SK-N-SH (cell line): ENCODE measurements at regions not wholly inside any gene's neighbourhood (a gene's known extent, or its start where the extent isn't known, plus 50 kb on each side); places are given as distances from the start of the nearest gene placed in this dataset.

Source experiments
- CTCF ChIA-PET: fragments of 300-600, 350-600 bp; formaldehyde crosslinking; extraction: SDS; loops from one replicate; lab custom pipeline; 2021; lab: Yijun Ruan, JAX
- POLR2A ChIA-PET: fragments of 350-600 bp; sonication (Branson Sonifier 250); formaldehyde crosslinking; extraction: SDS; loops from one replicate; lab custom pipeline; 2020; ENCODE audit warnings: antibody characterized with exemption, inconsistent platforms; lab: Yijun Ruan, JAX
- DNase-seq: peaks from one replicate; pipeline ENCODE4 v3.0.0; 2012
- H2AFZ ChIP-seq: fragments of 200-600 bp; sonication (generic); 2 replicates; pipeline ENCODE4 v1.8.1; 2016; ENCODE audit warnings: antibody characterized with exemption, mild to moderate bottlenecking, low read depth
- H3F3A ChIP-seq: fragments of 200-600 bp; sonication (generic); replicated peaks from 2 replicates; pipeline ENCODE3; 2016; ENCODE audit warnings: antibody characterized with exemption, mild to moderate bottlenecking; ENCODE audit not compliant: insufficient read depth
- H3K27ac ChIP-seq, 2 experiments: fragments of 200-500 bp in 1 of 2; fragments of 200-600 bp in 1 of 2; sonication (Bioruptor generic) in 1 of 2; sonication (generic), shearing (Covaris generic) in 1 of 2; 2 replicates each; pipeline versions ENCODE4 v1.5.1 to v1.6.1; 2014 to 2016; ENCODE audit warnings: low read depth in 2 of 2, inconsistent platforms in 1 of 2, low read length in 1 of 2, mild to moderate bottlenecking in 1 of 2, mixed read lengths in 1 of 2
- H3K27me3 ChIP-seq: fragments of 200-600 bp; sonication (generic), shearing (Covaris generic); 2 replicates; pipeline ENCODE4 v1.6.1; 2016; ENCODE audit warnings: mixed run types; ENCODE audit not compliant: insufficient read depth
- H3K36me3 ChIP-seq, 2 experiments: fragments of 200-500 bp in 1 of 2; fragments of 200-600 bp in 1 of 2; sonication (Bioruptor generic) in 1 of 2; sonication (generic) in 1 of 2; replicated peaks in 1 of 2; 2 replicates each; pipeline versions ENCODE3 to v1.5.1; 2014 to 2016; ENCODE audit warnings: low read length in 1 of 2, mild to moderate bottlenecking in 1 of 2; ENCODE audit not compliant: insufficient read depth in 2 of 2, control insufficient read depth in 1 of 2
- H3K4me1 ChIP-seq, 2 experiments: fragments of 200-500 bp in 1 of 2; fragments of 200-600 bp in 1 of 2; sonication (Bioruptor generic) in 1 of 2; sonication (generic), shearing (Covaris generic) in 1 of 2; 2 replicates each; pipeline versions ENCODE4 v1.5.1 to v1.6.1; 2014 to 2016; ENCODE audit warnings: low read depth in 1 of 2, low read length in 1 of 2, mixed run types in 1 of 2; ENCODE audit not compliant: insufficient read depth in 2 of 2, control insufficient read depth in 1 of 2
- H3K4me2 ChIP-seq: fragments of 200-600 bp; sonication (generic), shearing (Covaris generic); 2 replicates; pipeline ENCODE4 v1.6.1; 2017; ENCODE audit warnings: mixed run types
- H3K4me3 ChIP-seq, 2 experiments: fragments of 200-500 bp in 1 of 2; fragments of 200-600 bp in 1 of 2; sonication (Bioruptor generic) in 1 of 2; sonication (generic), shearing (Covaris generic) in 1 of 2; 2 replicates each; pipeline versions ENCODE4 v1.5.1 to v1.8.1; 2014 to 2016; ENCODE audit warnings: low read depth in 2 of 2, inconsistent platforms in 1 of 2, low read length in 1 of 2, mild to moderate bottlenecking in 1 of 2, mixed read lengths in 1 of 2, moderate library complexity in 1 of 2
- H3K79me2 ChIP-seq: fragments of 200-600 bp; sonication (generic); 2 replicates; pipeline ENCODE4 v1.8.1; 2017; ENCODE audit warnings: mild to moderate bottlenecking; ENCODE audit not compliant: insufficient read depth
- H3K9ac ChIP-seq: fragments of 200-600 bp; sonication (generic); 2 replicates; pipeline ENCODE4 v1.6.1; 2017; ENCODE audit warnings: mixed run types
- H3K9me2 ChIP-seq: fragments of 200-600 bp; sonication (generic); 2 replicates; pipeline ENCODE4 v1.6.1; 2017; ENCODE audit warnings: mixed run types
- H3K9me3 ChIP-seq: fragments of 200-600 bp; sonication (generic); 2 replicates; pipeline ENCODE4 v1.6.1; 2017; ENCODE audit warnings: mixed run types, mild to moderate bottlenecking, moderate library complexity
- H4K20me1 ChIP-seq: fragments of 200-600 bp; sonication (generic); 2 replicates; pipeline ENCODE4 v1.6.1; 2017; ENCODE audit warnings: mild to moderate bottlenecking, mixed run types; ENCODE audit not compliant: insufficient read depth
- CHD2 ChIP-seq: fragments of 150-350 bp; IDR thresholded peaks from 2 replicates; pipeline ENCODE4 v1.6.1; 2018; ENCODE audit warnings: low read length; ENCODE audit not compliant: partially characterized antibody
- ELF1 ChIP-seq: IDR thresholded peaks from 2 replicates; pipeline ENCODE4 v1.4.0; 2012
- EZH2phosphoT487 ChIP-seq: fragments of 200-600 bp; sonication (generic); IDR thresholded peaks from 2 replicates; pipeline ENCODE4 v1.6.1; 2017; ENCODE audit warnings: low read depth, mixed run types, mild to moderate bottlenecking, antibody characterized with exemption, moderate library complexity, borderline replicate concordance
- FOSL2 ChIP-seq: IDR thresholded peaks from 2 replicates; pipeline ENCODE4 v1.4.0; 2012; ENCODE audit warnings: low read depth, mild to moderate bottlenecking, moderate library complexity, borderline replicate concordance
- FOXM1 ChIP-seq: IDR thresholded peaks from 2 replicates; pipeline ENCODE4 v1.4.0; 2012; ENCODE audit warnings: low read depth, mild to moderate bottlenecking
- GABPA ChIP-seq: IDR thresholded peaks from 2 replicates; pipeline ENCODE4 v1.4.0; 2012; ENCODE audit warnings: low read depth, mild to moderate bottlenecking
- JUND ChIP-seq: IDR thresholded peaks from 2 replicates; pipeline ENCODE4 v1.4.0; 2012
- MAX ChIP-seq: IDR thresholded peaks from 2 replicates; pipeline ENCODE4 v1.4.0; 2012; ENCODE audit warnings: low read depth
- POLR2AphosphoS5 ChIP-seq: IDR thresholded peaks from 2 replicates; pipeline ENCODE4 v1.6.1; 2012; ENCODE audit warnings: low read depth, low read length
- RAD21 ChIP-seq: IDR thresholded peaks from 2 replicates; pipeline ENCODE4 v1.6.1; 2012; ENCODE audit warnings: mild to moderate bottlenecking, low read length
- RCOR1 ChIP-seq: fragments of 150-350 bp; IDR thresholded peaks from 2 replicates; pipeline ENCODE4 v1.6.1; 2017; ENCODE audit warnings: antibody characterized with exemption, low read length
- RFX5 ChIP-seq: IDR thresholded peaks from 2 replicates; pipeline ENCODE4 v1.6.1; 2012; ENCODE audit warnings: mild to moderate bottlenecking, improper control_type of control experiment, low read length
- RXRA ChIP-seq: IDR thresholded peaks from 2 replicates; pipeline ENCODE4 v1.4.0; 2012; ENCODE audit warnings: low read depth, mild to moderate bottlenecking, borderline replicate concordance
- SIN3A ChIP-seq: IDR thresholded peaks from 2 replicates; pipeline ENCODE4 v1.6.1; 2012; ENCODE audit warnings: low read depth, mild to moderate bottlenecking, low read length, moderate library complexity, borderline replicate concordance
- SMC3 ChIP-seq: IDR thresholded peaks from 2 replicates; pipeline ENCODE4 v1.6.1; 2012; ENCODE audit warnings: low read depth, low read length, improper control_type of control experiment
- TCF12 ChIP-seq: IDR thresholded peaks from 2 replicates; pipeline ENCODE4 v1.4.0; 2012
- TEAD4 ChIP-seq: IDR thresholded peaks from 2 replicates; pipeline ENCODE4 v1.4.0; 2012; ENCODE audit warnings: mild to moderate bottlenecking, borderline replicate concordance; ENCODE audit not compliant: insufficient read depth
- USF2 ChIP-seq: fragments of 150-350 bp; IDR thresholded peaks from 2 replicates; pipeline ENCODE4 v1.6.1; 2017; ENCODE audit warnings: antibody characterized with exemption, low read length, low read depth, borderline replicate concordance
- YY1 ChIP-seq: IDR thresholded peaks from 2 replicates; pipeline ENCODE4 v1.4.0; 2012; ENCODE audit warnings: low read depth, mild to moderate bottlenecking
- WGBS: methylation state at CpG from one replicate; pipeline ENCODE4 v1.1.6; 2017; ENCODE audit warnings: low lambda C conversion rate; 5-methylcytosine and 5-hydroxymethylcytosine counted together
- TF ChIP-seq, protein P1 (sequence below): IDR thresholded peaks from 2 replicates; pipeline ENCODE4; 2012

GRCh38 chr9:106218854-106219253 is 524.5 kb downstream of the TMEM38B start (continued):
- no peak for TF ChIP-seq USF2

DNA sequence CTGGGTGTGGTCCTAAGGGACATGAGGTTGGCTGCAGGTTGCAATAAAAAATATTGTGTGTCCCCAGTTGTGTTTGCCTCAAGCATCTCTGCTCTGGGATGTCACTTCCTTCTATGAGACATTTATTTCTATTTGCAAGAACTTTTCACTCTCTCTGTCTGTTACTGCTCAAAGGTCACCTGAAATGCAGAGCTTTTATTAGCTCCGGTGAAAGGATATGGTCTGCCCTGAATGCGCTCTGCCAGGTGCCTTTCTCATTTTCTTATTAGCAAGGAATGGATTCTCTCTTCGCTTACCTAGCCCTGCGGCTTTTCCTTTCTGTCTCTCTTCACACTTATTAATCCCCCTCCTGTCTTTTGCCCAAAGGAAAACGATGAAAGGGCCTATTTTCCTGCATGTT is 526.1 kb downstream of the TMEM38B start:
- no peaks in the 10 kb centered on the region for H4K20me1 ChIP-seq
- H3K4me2 ChIP-seq, result no peak overlapping the region
- TF ChIP-seq FOXM1, result no peak
- TF ChIP-seq SIN3A, result no peak
- no peak for TF ChIP-seq SMC3
- TF ChIP-seq RXRA, result no peak
- no peak for TF ChIP-seq ELF1
- TF ChIP-seq, protein P1, sequence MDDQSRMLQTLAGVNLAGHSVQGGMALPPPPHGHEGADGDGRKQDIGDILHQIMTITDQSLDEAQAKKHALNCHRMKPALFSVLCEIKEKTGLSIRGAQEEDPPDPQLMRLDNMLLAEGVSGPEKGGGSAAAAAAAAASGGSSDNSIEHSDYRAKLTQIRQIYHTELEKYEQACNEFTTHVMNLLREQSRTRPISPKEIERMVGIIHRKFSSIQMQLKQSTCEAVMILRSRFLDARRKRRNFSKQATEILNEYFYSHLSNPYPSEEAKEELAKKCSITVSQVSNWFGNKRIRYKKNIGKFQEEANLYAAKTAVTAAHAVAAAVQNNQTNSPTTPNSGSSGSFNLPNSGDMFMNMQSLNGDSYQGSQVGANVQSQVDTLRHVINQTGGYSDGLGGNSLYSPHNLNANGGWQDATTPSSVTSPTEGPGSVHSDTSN, result no peak
- no peak for TF ChIP-seq POLR2AphosphoS5
- no peak for TF ChIP-seq JUND
- no peak for TF ChIP-seq RAD21
- TF ChIP-seq RCOR1, result no peak
- TF ChIP-seq YY1, result no peak
- no peaks in the 10 kb centered on the region for H3K36me3 ChIP-seq
- WGBS, result 42% methylated on average over 5 of the region's 5 CpGs
- H3K9me2 ChIP-seq, result no peaks in the 10 kb centered on the region; the same call in 1 of the 2 replicates
- no peak overlapping the region for H2AFZ ChIP-seq
- H3K4me1 ChIP-seq, result no peaks in the 10 kb centered on the region
- H3F3A ChIP-seq, result no peaks in the 10 kb centered on the region
- no peaks in the 10 kb centered on the region for H3K79me2 ChIP-seq
- H3K9ac ChIP-seq, result no peak overlapping the region
- H3K27ac ChIP-seq, result no peak overlapping the region
- ChIA-PET POLR2A (no interaction called here), CTCF (no interaction called here)
- no peaks in the 10 kb centered on the region for H3K27me3 ChIP-seq
- H3K9me3 ChIP-seq, result no peaks in the 10 kb centered on the region
- no peak for DNase-seq
- H3K4me3 ChIP-seq, result no peak overlapping the region

- CTCF ChIA-PET, result interaction anchor here (1.0 to 1.2 kb wide), 2 partner anchors 12 to 56 kb away, joined by 4 to 5 read pairs; no protein-coding TSS in a partner anchor
- H3F3A ChIP-seq, result no peaks in the 10 kb centered on the region
- DNase-seq, result no peak
- no peaks in the 10 kb centered on the region for H3K27me3 ChIP-seq
- no peaks in the 10 kb centered on the region for H3K79me2 ChIP-seq
- no peaks in the 10 kb centered on the region for H3K4me1 ChIP-seq
- 17% methylated on average over 3 of the region's 3 CpGs for whole genome bisulfite sequencing
- H3K36me3 ChIP-seq, result no peaks in the 10 kb centered on the region
- H3K27ac ChIP-seq, result no peak overlapping the region
- no peak overlapping the region for H3K4me3 ChIP-seq
- POLR2A ChIA-PET, result no interaction called here
- H4K20me1 ChIP-seq, result no peaks in the 10 kb centered on the region
- no peaks in the 10 kb centered on the region for H3K9me3 ChIP-seq
- H3K4me2 ChIP-seq, result no peak overlapping the region
- H2AFZ ChIP-seq, result no peak overlapping the region
- no peak overlapping the region for H3K9ac ChIP-seq
- no peak for TF ChIP-seq TEAD4
- TF ChIP-seq GABPA, result no peak
- no peak for TF ChIP-seq RFX5
- TF ChIP-seq FOSL2, result no peak
- no peak for TF ChIP-seq RCOR1
- TF ChIP-seq CHD2, result no peak
- TF ChIP-seq EZH2phosphoT487, result no peak
- TF ChIP-seq MAX, result no peak
- TF ChIP-seq TCF12, result no peak
- TF ChIP-seq JUND, result no peak
- TF ChIP-seq RXRA, result no peak
- H3K9me2 ChIP-seq, result no peaks in the 10 kb centered on the region
These were observed 534.5 kb downstream of the TMEM38B start for GRCh38 chr9:106228861-106229260.
